DMS114 treated with DMSO at 0.1 percent for 48 hours (cell line): ENCODE measurements at regions not wholly inside any gene's neighbourhood (a gene's known extent, or its start where the extent isn't known, plus 50 kb on each side); places are given as distances from the start of the nearest gene placed in this dataset.

ENCODE experiments used
- DNase-seq: peaks from one replicate; lab custom pipeline; 2025; ENCODE audit not compliant: unreplicated experiment; lab: John Stamatoyannopoulos, UW

- DNase-seq: no peak
Measured at GRCh38 chr4:115850799-115851509, 737.5 kb upstream of the NDST4 start.

GRCh38 chr4:115844180-115844579 is 730.8 kb upstream of the NDST4 start:
- no peak for DNase-seq

- DNase-seq: no peak
Measured at GRCh38 chr4:115841871-115842270, 728.5 kb upstream of the NDST4 start.

GRCh38 chr4:115834441-115834840 is 721.0 kb upstream of the NDST4 start:
- DNase-seq: no peak

- no peak for DNase-seq
Measured at GRCh38 chr4:115824630-115825029, 711.2 kb upstream of the NDST4 start.

GRCh38 chr4:115803825-115804224 is 690.4 kb upstream of the NDST4 start:
- no peak for DNase-seq

GRCh38 chr4:115790812-115791211 is 677.4 kb upstream of the NDST4 start:
- no peak for DNase-seq

- no peak for DNase-seq
Measured at GRCh38 chr4:115781528-115782146, 668.2 kb upstream of the NDST4 start.

- no peak for DNase-seq
Measured at GRCh38 chr4:115780835-115781234, 667.4 kb upstream of the NDST4 start.

GRCh38 chr4:115780268-115780667 is 666.8 kb upstream of the NDST4 start:
- DNase-seq: no peak

GRCh38 chr4:115770046-115770543 is 656.7 kb upstream of the NDST4 start:
- DNase-seq: no peak

- no peak for DNase-seq
Measured at GRCh38 chr4:115769396-115769795, 656.0 kb upstream of the NDST4 start.

- no peak for DNase-seq
Measured at GRCh38 chr4:115763051-115763450, 649.6 kb upstream of the NDST4 start.

- no peak for DNase-seq
Measured at GRCh38 chr4:115759231-115759630, 645.8 kb upstream of the NDST4 start.

GRCh38 chr4:115749404-115749803 is 636.0 kb upstream of the NDST4 start:
- DNase-seq: no peak

- no peak for DNase-seq
Measured at GRCh38 chr4:115740806-115741205, 627.4 kb upstream of the NDST4 start.

- no peak for DNase-seq
Measured at GRCh38 chr4:115729739-115730266, 616.4 kb upstream of the NDST4 start.

GRCh38 chr4:115723621-115724020 is 610.2 kb upstream of the NDST4 start:
- DNase-seq: no peak

GRCh38 chr4:115720611-115721010 is 607.2 kb upstream of the NDST4 start:
- no peak for DNase-seq

GRCh38 chr4:115711575-115711974 is 598.2 kb upstream of the NDST4 start:
- DNase-seq: no peak

- no peak for DNase-seq
Measured at GRCh38 chr4:115688961-115689360, 575.5 kb upstream of the NDST4 start.

- DNase-seq: no peak
Measured at GRCh38 chr4:115687052-115687755, 573.8 kb upstream of the NDST4 start.
